Embryonic facial prominence (tissue), 1 donor: ENCODE measurements at regions not wholly inside any gene's neighbourhood (a gene's known extent, or its start where the extent isn't known, plus 50 kb on each side); places are given as distances from the start of the nearest gene placed in this dataset.
"Not testable (repeated sequence)": the region's sequence is repeated elsewhere in the genome, so short reads cannot be mapped to it uniquely, and the experiment has no call there.

ENCODE experiments used
- DNase-seq: peaks from one replicate; pipeline ENCODE4 v3.0.0-alpha.2; 2016; ENCODE audit errors: extremely low spot score

DNA sequence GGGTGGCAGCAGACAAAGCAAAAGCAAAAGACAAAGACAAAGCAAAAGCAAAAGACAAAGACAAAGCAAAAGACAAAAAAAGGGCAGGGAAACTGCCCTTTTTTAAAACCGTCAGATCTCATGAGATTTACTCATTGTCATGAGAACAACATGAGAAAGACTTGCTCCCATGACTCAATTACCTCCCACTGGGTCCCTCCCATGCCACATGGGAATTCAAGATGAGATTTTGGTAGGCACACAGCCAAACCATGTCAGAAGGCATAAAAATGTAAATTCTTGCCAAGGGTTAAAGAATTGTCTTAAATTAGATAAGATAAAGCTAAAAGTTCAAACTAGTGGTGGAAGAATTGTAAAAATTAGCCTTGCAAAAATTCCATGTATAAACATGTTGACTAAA is 419.7 kb downstream of the TRAM1L1 start:
- DNase-seq, result no peak

DNA sequence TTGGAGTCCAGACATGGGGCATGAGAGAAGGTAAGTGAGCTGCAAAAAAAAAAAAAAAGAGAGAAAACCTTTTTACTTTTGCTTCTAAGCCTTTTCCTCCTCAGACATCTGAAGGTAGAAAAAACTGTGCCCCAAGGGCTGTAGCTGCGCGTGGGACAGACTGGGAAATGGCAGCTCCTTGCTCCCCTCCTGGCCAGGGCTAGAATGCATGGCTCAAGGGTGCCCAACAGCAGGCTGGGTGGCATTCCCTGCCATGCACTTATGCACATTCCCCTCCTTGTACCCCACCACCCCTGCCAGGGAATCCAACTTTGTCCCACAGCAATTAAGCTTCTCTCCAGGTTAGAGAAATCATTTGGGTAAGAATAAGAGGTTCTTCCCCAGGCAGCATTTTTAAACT is 421.2 kb downstream of the TRAM1L1 start:
- DNase-seq, result no peak

DNA sequence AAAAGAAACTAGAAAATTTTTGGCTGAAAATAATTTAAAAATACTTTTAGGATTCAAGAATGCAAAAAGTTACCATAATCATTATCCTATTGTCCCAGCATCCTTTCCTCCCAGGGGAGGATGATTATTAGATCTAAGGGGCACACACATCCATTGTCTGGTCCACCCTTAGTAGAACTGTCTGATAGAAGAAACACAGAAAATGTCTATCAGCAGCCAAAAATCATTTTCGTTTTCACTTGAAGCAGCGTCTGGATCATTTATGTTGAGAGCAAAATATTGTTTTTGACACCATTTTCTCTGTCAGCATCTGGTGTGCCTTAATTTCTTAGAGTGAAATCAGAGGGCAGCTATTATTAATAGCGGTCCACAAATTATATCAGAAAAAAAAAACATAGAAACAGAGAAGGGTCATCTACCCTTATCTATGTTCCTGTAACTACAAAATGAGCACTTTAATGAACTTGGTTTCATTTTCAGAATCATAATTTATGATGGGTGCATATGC is 446.3 kb downstream of the TRAM1L1 start:
- no peak for DNase-seq

DNA sequence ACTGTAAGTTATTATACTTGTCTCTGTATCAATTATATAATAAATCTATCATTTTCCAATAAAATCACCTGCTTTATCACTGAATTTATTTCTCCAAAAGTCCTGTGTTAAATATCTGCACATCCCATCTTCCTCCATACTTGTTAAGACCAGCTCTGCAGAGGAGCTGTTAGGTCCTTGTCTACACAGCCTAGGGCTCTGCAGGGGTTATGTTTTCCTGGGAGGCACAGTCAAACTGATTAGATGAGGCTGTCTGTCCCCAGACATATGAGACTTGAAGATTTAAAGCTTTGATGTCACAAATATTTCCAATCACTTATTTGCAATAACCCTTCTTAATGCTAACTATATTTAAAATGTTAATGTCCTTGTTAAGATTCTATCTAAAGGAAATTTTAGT is 446.8 kb downstream of the TRAM1L1 start:
- no peak for DNase-seq

DNA sequence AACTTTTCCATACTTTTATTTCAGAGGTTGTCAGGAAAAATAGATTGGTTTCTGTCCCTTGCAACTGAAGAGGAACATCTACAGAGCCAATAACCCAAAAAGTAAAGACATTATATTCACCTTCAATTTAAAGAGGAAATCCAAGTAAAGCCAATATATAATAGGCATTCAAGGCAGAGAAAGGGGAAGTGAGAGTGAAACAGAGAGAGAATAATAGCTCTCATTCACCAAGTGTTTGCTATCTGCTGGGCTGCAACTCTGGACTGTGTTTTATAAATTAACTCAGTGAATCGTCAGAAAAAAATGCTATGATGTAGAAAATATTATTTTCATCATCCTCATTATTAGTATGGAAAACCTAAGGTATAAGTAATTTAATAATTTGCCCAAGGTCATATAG is 448.5 kb downstream of the TRAM1L1 start:
- no peak for DNase-seq

DNA sequence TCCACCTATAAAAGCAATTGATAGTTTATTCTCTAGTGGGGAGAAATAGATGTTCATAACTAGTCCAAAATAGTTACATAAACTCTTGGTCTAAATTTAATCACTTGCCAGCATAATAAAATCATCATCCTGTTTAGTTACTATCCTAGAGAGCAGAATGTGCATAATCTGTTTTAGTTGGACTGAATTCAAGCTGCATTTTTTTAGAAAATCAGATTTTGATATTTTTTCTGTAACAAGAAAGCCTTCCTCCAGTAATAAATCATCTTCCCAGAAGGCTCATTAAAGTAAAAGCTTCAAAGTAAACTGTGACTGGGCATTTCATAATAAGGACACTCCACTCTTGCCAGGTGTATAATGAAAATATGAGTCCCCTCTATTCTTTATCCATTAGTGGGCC is 453.1 kb downstream of the TRAM1L1 start:
- DNase-seq, result no peak

DNA sequence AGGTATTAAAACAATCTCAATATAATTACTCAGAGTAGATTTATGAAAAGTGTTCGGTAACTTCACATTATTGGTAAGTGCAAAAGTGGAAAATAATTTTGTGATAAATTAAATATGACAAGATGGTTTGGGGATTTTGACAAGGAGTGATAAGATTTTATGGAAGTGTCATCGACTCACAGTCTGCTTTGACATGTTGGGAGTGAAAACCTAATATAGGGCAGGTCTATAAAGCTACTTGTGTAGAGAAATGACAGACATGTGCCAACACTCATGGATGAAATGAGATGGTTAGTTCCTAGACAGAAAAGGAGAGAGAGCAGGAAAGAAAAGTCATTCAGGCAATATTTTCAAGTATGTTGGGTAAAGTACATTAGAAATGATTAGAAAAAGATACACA is 456.8 kb downstream of the TRAM1L1 start:
- no peak for DNase-seq

DNA sequence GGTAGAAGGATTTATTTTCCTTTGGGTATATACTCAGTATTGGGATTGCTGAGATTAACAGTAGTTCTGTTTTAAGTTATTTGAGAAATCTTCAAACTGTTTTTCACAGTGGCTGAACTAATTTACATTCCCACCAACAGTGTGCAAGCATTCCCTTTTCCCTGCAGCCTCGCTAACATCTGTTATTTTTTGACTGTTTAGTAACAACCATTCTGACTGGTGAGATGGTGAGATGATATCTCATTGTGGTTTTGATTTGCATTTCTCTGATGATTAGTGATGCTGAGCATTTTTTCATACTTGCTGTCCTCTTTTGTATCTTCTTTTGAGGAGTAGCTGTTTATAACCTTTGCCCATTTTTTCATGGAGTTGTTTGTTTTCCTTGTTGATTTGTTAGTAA is 457.8 kb downstream of the TRAM1L1 start:
- DNase-seq, result no peak

DNA sequence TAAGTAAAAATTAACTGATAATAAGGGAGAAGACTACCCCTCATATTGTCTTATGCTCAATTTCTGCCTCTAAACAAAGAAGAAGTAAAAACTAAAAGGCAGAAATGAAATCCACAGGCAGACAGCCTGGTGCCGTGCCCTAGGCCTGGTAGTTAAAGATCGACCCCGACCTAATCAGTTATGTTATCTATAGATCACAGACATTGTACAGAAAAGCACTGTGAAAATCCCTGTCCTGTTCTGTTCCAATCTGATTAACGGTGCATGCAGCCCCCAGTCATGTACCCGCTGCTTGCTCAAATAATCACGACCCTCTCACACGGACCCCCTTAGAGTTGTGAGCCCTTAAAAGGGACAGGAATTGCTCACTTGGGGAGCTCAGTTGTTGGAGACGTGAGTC is 465.9 kb downstream of the TRAM1L1 start:
- not testable (repeated sequence) for DNase-seq

DNA sequence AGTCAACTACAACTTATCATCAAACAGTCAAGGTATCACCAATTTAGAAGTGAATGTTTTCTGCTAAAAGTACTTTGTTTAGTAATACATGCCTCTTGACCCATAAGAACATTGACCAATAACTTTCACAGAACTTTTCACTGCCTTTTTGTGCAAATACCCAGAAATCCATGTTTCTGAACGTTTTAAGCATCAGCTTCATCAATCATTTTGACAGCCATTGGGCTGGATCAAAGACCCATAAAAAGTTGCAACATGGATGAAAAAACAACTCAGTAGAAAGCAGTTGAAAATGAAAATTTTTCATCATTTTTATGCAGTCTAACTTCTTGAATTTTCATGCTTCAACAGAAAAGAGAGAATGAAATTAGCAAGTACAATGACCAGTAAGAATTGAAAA is 466.7 kb downstream of the TRAM1L1 start:
- no peak for DNase-seq

DNA sequence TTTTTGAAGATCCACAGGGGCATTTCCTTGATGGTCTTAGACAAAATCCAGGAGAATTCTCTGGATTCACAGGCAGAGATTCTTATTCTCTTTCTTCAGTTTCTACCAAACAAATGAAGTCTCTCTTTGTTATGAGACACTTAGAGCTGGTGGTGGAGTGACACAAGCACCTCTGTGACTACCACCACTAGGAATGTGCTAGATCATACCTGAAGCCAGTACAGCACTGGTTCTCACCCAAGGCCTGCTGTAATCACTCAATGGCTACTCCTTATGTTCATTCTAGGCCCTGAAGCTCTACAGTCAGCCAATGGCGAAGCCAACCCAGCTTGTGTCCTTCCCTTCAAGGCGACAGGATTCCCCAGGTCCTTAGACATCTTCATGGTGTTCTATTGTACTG is 482.3 kb downstream of the TRAM1L1 start:
- no peak for DNase-seq

DNA sequence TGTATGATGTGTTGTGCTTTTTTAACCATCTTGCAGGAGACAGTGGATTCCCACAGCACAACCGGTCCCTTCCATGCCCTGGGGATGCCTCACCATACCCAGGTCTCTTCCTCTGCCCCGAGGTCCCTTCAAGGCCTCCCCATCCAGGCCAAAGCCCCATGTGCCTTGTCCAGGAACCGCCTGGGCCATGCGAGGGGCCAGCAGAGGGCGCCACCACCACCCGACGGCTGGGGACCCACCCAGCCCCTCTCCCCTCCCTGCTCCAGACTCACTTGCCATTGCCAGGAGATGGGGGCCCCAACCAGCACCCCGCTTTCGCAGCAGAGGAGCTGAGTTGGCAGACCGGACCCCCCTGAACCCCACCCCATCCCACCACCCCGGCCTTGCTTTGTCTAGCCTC is 485.5 kb downstream of the TRAM1L1 start:
- no peak for DNase-seq

DNA sequence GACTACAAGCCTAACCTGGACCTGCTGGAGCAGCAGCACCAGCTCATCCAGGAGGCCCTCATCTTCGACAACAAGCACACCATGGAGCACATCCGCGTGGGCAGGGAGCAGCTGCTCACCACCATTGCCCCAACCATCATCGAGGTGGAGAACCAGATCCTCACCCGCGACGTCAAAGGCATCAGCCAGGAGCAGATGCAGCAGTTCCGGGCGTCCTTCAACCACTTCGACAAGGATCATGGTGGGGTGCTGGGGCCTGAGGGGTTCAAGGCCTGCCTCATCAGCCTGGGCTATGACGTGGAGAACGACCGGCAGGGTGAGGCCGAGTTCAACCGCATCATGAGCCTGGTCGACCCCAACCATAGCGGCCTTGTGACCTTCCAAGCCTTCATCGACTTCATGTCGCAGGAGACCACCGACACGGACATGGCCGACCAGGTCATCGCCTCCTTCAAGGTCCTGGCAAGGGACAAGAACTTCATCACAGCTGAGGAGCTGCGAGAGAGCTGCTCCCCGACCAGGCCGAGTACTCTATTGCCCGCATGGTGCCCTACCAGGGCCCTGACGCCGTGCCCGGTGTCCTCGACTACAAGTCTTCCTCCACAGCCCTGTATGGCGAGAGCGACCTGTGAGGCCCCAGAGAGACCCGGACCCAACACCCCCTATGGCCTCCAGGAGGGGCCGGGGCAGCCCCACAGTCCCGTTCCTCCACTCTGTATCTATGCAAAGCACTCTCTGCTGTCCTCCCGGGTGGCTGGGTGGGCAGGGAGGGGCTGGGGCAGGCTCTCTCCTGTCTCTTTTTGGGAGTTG is 486.2 kb downstream of the TRAM1L1 start:
- DNase-seq, result no peak

DNA sequence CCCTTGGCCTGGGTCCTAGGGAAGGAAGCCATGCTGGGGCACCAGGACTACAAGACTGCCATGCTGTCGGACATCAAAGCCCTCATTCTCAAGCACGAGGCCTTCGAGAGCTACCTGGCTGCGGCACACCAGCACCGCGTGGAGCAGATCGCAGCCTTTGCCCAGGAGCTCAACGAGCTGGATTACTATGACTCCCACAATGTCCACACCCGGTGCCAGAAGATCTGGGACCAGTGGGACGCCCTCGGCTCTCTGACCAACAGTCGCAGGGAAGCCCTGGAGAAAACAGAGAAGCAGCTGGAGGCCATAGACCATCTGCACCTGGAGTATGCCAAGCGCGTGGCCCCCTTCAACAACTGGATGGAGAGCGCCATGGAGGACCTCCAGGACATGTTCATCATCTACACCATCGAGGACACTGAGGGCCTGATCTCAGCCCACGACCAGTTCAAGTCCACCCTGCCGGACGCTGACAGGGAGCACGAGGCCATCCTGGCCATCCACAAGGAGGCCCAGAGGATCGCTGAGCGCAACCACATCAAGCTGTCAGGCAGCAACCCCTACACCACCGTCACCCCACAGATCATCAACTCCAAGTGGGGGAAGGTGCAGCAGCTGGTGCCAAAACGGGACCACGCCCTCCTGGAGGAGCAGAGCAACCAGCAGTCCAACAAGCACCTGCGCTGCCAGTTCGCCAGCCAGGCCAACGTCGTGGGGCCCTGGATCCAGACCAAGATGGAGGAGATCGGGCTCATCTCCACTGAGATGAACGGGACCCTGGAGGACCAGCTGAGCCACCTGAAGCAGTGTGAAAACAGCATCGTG is 487.0 kb downstream of the TRAM1L1 start:
- no peak for DNase-seq

DNA sequence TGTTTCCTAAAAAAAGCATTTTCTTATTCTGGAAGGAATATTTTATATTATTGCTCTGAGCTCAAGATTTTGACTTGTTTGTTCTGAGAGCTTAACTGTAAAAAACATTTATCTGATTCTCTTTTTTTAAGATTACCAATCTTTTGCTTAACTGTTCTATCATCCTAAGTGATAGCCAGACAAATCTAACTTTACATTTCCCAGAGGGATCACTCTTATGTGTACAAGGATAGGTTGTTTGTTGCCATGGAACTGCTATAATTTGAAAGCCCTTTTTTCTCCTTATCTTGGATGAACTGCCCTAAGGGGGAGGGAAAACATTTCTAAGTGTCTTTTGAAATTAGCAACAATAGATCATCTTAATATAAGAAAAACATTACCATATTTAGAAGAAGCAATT is 494.7 kb downstream of the TRAM1L1 start:
- DNase-seq, result no peak

DNA sequence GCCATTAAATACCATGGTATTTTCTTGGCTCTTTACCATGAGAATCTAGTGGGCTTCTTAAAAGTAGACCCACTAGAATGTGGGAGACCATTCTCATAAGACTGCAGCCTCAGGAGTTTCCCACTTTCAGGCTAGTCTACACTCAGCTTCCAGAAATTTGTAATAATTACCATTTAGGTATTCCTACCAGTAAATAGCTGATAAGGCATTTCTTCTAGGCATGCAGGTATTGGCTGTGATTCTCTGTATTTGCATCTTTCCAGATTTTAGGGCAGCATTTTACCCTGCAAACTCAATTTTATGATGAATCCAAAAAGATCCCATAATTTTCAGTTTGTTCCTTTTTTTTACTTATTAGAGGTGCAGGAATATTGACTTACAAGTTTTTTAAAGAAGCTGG is 496.6 kb downstream of the TRAM1L1 start:
- DNase-seq, result no peak

DNA sequence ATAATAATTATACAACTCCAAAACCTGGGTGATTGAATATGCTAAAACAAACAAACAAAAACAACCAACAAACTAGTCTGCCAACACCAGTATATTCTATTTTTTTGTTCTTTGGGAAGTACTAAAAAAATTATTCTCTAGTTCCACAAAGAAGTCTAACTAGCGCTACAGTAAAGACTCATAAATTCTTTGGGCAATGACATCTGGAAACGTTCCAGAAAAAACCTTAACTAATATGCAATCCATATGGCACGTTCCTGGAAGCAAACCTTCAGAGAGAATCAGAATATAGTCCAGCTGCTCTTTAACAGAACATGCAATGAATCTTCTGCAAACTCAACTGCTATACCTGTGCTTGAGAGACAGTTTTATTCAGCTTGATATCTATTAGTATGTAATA is 500.1 kb downstream of the TRAM1L1 start:
- no peak for DNase-seq

DNA sequence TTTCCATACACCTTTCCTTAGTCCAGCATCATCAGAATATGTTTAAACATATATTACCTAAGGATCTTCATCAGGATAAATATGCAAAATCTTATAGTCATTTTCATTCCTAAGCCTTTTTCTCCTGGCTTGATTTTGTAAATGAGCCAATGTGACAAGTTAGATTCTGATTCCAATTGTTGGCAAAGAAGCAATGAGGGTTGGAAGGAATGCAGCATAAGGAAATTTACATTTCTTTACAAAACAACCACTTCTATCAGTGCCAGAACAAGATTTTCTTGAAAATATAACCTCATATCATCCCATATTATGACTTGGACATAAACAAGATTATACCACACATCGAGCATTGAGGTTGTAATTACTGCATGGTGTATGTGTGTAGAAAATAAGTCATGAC is 508.1 kb downstream of the TRAM1L1 start:
- no peak for DNase-seq

DNA sequence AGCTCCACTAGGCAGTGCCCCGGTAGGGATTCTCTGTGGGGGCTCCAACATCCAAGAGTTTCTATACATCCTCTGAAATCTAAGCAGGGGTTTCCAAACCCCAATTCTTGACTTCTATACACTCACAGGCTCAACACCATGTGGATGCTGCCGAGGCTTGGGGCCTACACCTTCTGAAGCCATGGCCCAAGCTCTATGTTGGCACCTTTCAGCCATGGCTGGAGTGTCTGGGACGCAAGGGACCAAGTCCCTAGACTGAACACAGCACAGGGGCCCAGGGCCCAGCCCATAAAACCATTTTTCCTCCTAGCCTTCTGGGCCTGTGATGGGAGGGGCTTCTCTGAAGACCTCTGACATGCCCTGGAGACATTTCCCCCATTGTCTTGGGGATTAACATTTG is 511.8 kb downstream of the TRAM1L1 start:
- DNase-seq, result no peak

DNA sequence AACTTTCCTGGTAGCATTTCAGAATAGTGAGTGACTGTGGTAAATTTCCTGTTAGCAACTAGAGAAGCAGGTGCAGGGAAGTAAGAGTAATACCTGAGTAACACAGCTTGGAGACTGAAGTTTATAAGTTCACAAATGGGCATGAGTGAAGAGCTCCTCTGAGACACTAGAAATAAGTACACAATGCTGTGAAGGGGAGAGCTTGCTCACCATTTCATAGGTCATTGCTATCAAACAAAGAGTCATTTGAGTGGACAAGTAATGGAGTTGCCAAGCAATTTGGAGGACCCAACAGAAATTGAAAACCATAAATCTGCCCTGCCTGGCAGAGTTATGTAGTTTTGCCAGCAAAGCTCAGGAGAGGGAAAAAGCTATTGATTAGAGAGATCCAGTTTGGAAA is 523.6 kb downstream of the TRAM1L1 start:
- DNase-seq, result no peak

DNA sequence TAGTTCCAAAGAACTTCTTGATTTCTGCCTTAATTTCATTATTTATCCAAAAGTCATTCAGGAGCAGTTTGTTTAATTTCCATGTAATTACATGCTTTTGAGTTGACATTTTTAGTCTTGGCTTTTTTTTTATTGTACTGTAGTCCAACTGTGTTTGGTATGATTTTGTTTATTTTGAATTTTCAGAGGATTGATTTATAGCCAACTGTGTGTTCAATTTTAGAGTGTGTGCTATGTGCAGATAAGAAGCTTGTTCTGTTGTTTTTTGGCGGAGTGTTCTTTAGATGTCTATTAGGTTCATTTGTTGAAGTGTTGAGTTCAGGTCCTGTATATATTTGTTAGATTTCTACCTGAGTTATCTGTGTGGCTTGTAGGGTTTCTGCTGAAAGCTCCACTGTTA is 533.6 kb downstream of the TRAM1L1 start:
- no peak for DNase-seq

DNA sequence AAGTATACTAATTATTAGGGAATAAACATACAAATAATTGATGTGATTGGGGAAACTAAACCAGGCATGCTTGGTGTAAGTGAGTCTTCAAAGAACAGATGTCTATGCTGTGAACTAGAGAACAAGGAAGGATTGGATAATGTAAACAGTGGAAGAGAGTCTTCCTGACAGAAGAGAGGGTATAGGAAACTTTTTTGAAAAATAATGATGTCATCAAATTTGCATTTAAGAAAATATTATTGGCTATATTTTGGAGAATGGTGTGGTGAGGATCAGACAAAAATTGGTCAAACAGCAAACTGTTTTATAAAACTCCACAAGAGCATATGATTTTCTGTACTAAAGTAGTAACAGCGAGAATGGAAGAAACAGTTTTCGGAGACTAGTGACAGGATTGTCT is 537.7 kb downstream of the TRAM1L1 start:
- DNase-seq, result no peak

DNA sequence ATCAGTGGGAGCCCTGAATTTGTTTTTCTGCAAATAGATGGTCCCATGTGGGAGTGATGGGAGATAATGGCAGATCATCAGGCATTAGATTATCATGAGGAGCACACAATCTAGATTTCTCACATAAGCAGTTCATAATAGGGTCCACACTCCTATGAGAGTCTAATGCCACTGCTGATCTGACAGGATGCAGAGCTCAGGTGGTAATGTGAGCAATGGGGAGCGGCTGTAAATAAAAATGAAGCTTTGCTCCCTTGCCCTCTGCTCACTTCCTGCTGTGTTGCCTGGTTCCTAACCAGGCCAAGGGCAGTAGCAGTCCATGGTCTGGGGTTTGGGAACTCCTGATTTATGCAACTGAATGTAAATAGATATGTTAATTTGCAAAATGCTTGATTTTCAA is 538.6 kb downstream of the TRAM1L1 start:
- no peak for DNase-seq
